ENCODE measurements at regions not wholly inside any gene's neighbourhood (a gene's known extent, or its start where the extent isn't known, plus 50 kb on each side); places are given as distances from the start of the nearest gene placed in this dataset.

DNA sequence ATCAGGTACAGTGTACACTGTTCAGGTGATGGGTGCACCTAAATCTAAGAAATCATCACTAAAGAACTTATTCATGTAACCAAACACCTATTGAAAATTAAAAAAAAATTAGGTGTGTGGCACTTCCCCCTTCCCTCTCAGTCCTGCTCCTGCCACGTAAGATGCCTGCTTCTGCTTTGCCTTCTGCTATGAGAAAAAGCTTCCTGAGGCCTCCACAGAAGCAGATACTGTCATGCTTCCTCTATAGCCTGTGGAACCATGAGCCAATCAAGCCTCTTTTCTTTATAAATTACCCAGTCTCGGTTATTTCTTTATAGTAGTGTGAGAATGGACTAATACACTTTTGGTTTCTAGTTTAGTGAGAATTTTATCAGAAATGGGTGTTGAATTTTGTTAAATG, 459.8 kb upstream of the DIPK2B start:
- no peak overlapping the region for H3K14ac ChIP-seq (ENCODE audit: insufficient read depth, low read length)
- no peak overlapping the region for H2BK5ac ChIP-seq (ENCODE audit: insufficient read length, low read length)
- no peak for DNase-seq
- H3K23ac ChIP-seq (ENCODE audit: insufficient read length, low read depth, low read length): no peak overlapping the region
- no peak overlapping the region for H4K5ac ChIP-seq (ENCODE audit: insufficient read length, low read depth, low read length)
- no peaks in the 10 kb centered on the region for H3K79me2 ChIP-seq (ENCODE audit: insufficient read depth, low read length)
- no peaks in the 10 kb centered on the region for H4K20me1 ChIP-seq (ENCODE audit: control insufficient read depth, insufficient read depth, insufficient read length)
- H3K9ac ChIP-seq (ENCODE audit: extremely low read depth, insufficient read length, low read length): no peak overlapping the region
- no peak overlapping the region for H2AFZ ChIP-seq (ENCODE audit: low read length)
- H2AK5ac ChIP-seq (ENCODE audit: insufficient read length, low read length): no peak overlapping the region
- no peaks in the 10 kb centered on the region for H3K4me1 Mint-ChIP-seq
- H3K18ac ChIP-seq (ENCODE audit: insufficient read length, low read depth, low read length): no peak overlapping the region
- H3K9me3 Mint-ChIP-seq: peaks cover 68 to 70% of the 10 kb centered on the region in 2 experiments
- no peak overlapping the region for H3K27ac ChIP-seq (ENCODE audit: insufficient read length, low read depth, low read length)
- H3K56ac ChIP-seq (ENCODE audit: insufficient read length, low read depth, low read length): no peak overlapping the region
- H4K91ac ChIP-seq (ENCODE audit: insufficient read length, low read depth, low read length): no peak overlapping the region
- H3K27ac Mint-ChIP-seq: no peak overlapping the region
- no peak for TF ChIP-seq CTCF (conservative IDR thresholded peaks at IDR 0.05)
- H3K4me2 ChIP-seq (ENCODE audit: insufficient read depth, insufficient read length, low read length): no peak overlapping the region
- no peak overlapping the region for H2BK120ac ChIP-seq (ENCODE audit: low read depth, low read length, poor library complexity, severe bottlenecking)
- no peak overlapping the region for H4K8ac ChIP-seq (replicated peaks; ENCODE audit: insufficient read length, low read depth, low read length)
- H3K27me3 Mint-ChIP-seq (ENCODE audit: low read depth): no peaks in the 10 kb centered on the region
- no peaks in the 10 kb centered on the region for H3K9me3 ChIP-seq (ENCODE audit: control insufficient read depth, low read depth, low read length)
- H3K23me2 ChIP-seq (ENCODE audit: insufficient read length, low read depth, low read length, poor library complexity, severe bottlenecking): no peaks in the 10 kb centered on the region
- H3K4ac ChIP-seq (ENCODE audit: low read depth, low read length): no peak overlapping the region
- no peak overlapping the region for H3K4me3 Mint-ChIP-seq
- no peaks in the 10 kb centered on the region for H3K27me3 ChIP-seq (ENCODE audit: insufficient read depth, low read length)
- H3K79me1 ChIP-seq (ENCODE audit: insufficient read depth, low read depth, low read length, poor library complexity, severe bottlenecking): no peaks in the 10 kb centered on the region
- no peak overlapping the region for H2BK12ac ChIP-seq (ENCODE audit: insufficient read length, low read depth, low read length)
- no peaks in the 10 kb centered on the region for H3K4me1 ChIP-seq (ENCODE audit: insufficient read depth, low read length)
- no peak overlapping the region for H3T11ph ChIP-seq (ENCODE audit: low read length)
- no peak overlapping the region for H2BK20ac ChIP-seq (ENCODE audit: low read depth, low read length, poor library complexity, severe bottlenecking)
- no CpG with 5 or more reads among the region's 2 CpGs for WGBS (ENCODE audit: extremely low coverage, insufficient read length, low lambda C conversion rate)
- H2BK15ac ChIP-seq (ENCODE audit: low read depth, low read length): no peak overlapping the region
- H3K36me3 Mint-ChIP-seq (ENCODE audit: insufficient read depth in 1 of 3, low read depth in 3 of 3): peaks cover 1 to 9% (median 3%) of the 10 kb centered on the region in 3 experiments; a peak in 2 of 7 replicates
